Duodenal mucosa (tissue), 2 donors: ENCODE measurements at regions not wholly inside any gene's neighbourhood (a gene's known extent, or its start where the extent isn't known, plus 50 kb on each side); places are given as distances from the start of the nearest gene placed in this dataset.

Experiments used
- H3K27ac ChIP-seq: one replicate; pipeline ENCODE4 v1.7.0; 2013; ENCODE audit warnings: low read depth, low read length
- H3K27me3 ChIP-seq, 2 donors: one replicate each; pipeline ENCODE4 v1.7.0; 2013; ENCODE audit warnings: low read length in 2 of 2, control low read depth in 1 of 2; ENCODE audit not compliant: insufficient read depth in 2 of 2, control insufficient read depth in 1 of 2
- H3K36me3 ChIP-seq, 2 donors: one replicate each; pipeline ENCODE4 v1.7.0; 2013; ENCODE audit warnings: low read length in 2 of 2, control low read depth in 1 of 2; ENCODE audit not compliant: insufficient read depth in 2 of 2, control insufficient read depth in 1 of 2
- H3K4me1 ChIP-seq, 2 donors: one replicate each; pipeline ENCODE4 v1.7.0; 2013; ENCODE audit warnings: low read length in 2 of 2, control low read depth in 1 of 2; ENCODE audit not compliant: insufficient read depth in 2 of 2, control insufficient read depth in 1 of 2
- H3K4me3 ChIP-seq, 2 donors: one replicate each; pipeline ENCODE4 v1.7.0; 2013; ENCODE audit warnings: low read length in 2 of 2, low read depth in 1 of 2
- H3K9ac ChIP-seq, 2 donors: one replicate each; pipeline ENCODE4 v1.7.0; 2013; ENCODE audit warnings: low read length in 2 of 2, low read depth in 1 of 2
- H3K9me3 ChIP-seq, 2 donors: one replicate each; pipeline ENCODE4 v1.7.0; 2013; ENCODE audit warnings: low read length in 2 of 2, control low read depth in 1 of 2; ENCODE audit not compliant: control insufficient read depth in 1 of 2

GRCh38 chr10:60650378-60650800 lies 127.9 kb upstream of the CDK1 start:
- Histone ChIP-seq H3K4me1 (peaks cover 2 to 14% of the 10 kb centered on the region in 2 donors), H3K9ac (no peak overlapping the region), H3K9me3 (no peaks in the 10 kb centered on the region), H3K27me3 (no peaks in the 10 kb centered on the region), H3K27ac (no peak overlapping the region), H3K4me3 (no peak overlapping the region), H3K36me3 (no peaks in the 10 kb centered on the region)

- no peak overlapping the region for H3K4me3 ChIP-seq
- H3K36me3 ChIP-seq = no peaks in the 10 kb centered on the region
- H3K4me1 ChIP-seq = peaks cover 2 to 14% of the 10 kb centered on the region in 2 donors
- H3K9ac ChIP-seq = no peak overlapping the region
- no peak overlapping the region for H3K27ac ChIP-seq
- H3K27me3 ChIP-seq = no peaks in the 10 kb centered on the region
- H3K9me3 ChIP-seq = no peaks in the 10 kb centered on the region
Observed at GRCh38 chr10:60649485-60650377, 128.5 kb upstream of the CDK1 start.

- Histone ChIP-seq H3K9me3 (no peaks in the 10 kb centered on the region), H3K4me1 (peaks cover 2 to 14% of the 10 kb centered on the region in 2 donors), H3K27ac (no peak overlapping the region), H3K36me3 (no peaks in the 10 kb centered on the region), H3K27me3 (no peaks in the 10 kb centered on the region), H3K4me3 (no peak overlapping the region), H3K9ac (no peak overlapping the region)
Observed at GRCh38 chr10:60648761-60649160, 129.5 kb upstream of the CDK1 start.

- H3K9ac ChIP-seq = no peak overlapping the region
- peaks cover 2 to 14% of the 10 kb centered on the region in 2 donors for H3K4me1 ChIP-seq
- H3K9me3 ChIP-seq = no peaks in the 10 kb centered on the region
- H3K4me3 ChIP-seq = no peak overlapping the region
- no peaks in the 10 kb centered on the region for H3K36me3 ChIP-seq
- H3K27me3 ChIP-seq = no peaks in the 10 kb centered on the region
- H3K27ac ChIP-seq = no peak overlapping the region
Observed at GRCh38 chr10:60646966-60647796, 131.1 kb upstream of the CDK1 start.

GRCh38 chr10:60645980-60646379 lies 132.3 kb upstream of the CDK1 start:
- no peak overlapping the region for H3K9ac ChIP-seq
- H3K4me3 ChIP-seq = no peak overlapping the region
- no peak overlapping the region for H3K27ac ChIP-seq
- H3K9me3 ChIP-seq = no peaks in the 10 kb centered on the region
- H3K4me1 ChIP-seq = peaks cover 2 to 14% of the 10 kb centered on the region in 2 donors
- no peaks in the 10 kb centered on the region for H3K27me3 ChIP-seq
- no peaks in the 10 kb centered on the region for H3K36me3 ChIP-seq

- Histone ChIP-seq H3K9ac (no peak overlapping the region), H3K9me3 (no peaks in the 10 kb centered on the region), H3K36me3 (no peaks in the 10 kb centered on the region), H3K4me1 (peaks cover 2 to 14% of the 10 kb centered on the region in 2 donors), H3K27ac (no peak overlapping the region), H3K27me3 (no peaks in the 10 kb centered on the region), H3K4me3 (no peak overlapping the region)
Observed at GRCh38 chr10:60644436-60645130, 133.7 kb upstream of the CDK1 start.

GRCh38 chr10:60643874-60644273 lies 134.4 kb upstream of the CDK1 start:
- peaks cover 2 to 14% of the 10 kb centered on the region in 2 donors for H3K4me1 ChIP-seq
- no peaks in the 10 kb centered on the region for H3K9me3 ChIP-seq
- H3K36me3 ChIP-seq = no peaks in the 10 kb centered on the region
- H3K27me3 ChIP-seq = no peaks in the 10 kb centered on the region
- H3K9ac ChIP-seq = no peak overlapping the region
- H3K27ac ChIP-seq = no peak overlapping the region
- H3K4me3 ChIP-seq = no peak overlapping the region

- Histone ChIP-seq H3K27me3 (no peaks in the 10 kb centered on the region), H3K9ac (no peak overlapping the region), H3K4me1 (peaks cover 11 to 26% of the 10 kb centered on the region in 2 donors), H3K4me3 (no peak overlapping the region), H3K36me3 (no peaks in the 10 kb centered on the region), H3K9me3 (no peaks in the 10 kb centered on the region), H3K27ac (no peak overlapping the region)
Observed at GRCh38 chr10:60629332-60629731, 148.9 kb upstream of the CDK1 start.

GRCh38 chr10:60627778-60628748 lies 150.2 kb upstream of the CDK1 start:
- Histone ChIP-seq H3K9me3 (no peaks in the 10 kb centered on the region), H3K27ac (peak overlapping the region; percentile 17), H3K4me3 (peak overlapping the region; percentile 12 to 49), H3K36me3 (no peaks in the 10 kb centered on the region), H3K27me3 (no peaks in the 10 kb centered on the region), H3K4me1 (peaks cover 11 to 26% of the 10 kb centered on the region in 2 donors), H3K9ac (no peak overlapping the region)
